BJ (cell line): ENCODE measurements at regions not wholly inside any gene's neighbourhood (a gene's known extent, or its start where the extent isn't known, plus 50 kb on each side); places are given as distances from the start of the nearest gene placed in this dataset.
"Not testable (repeated sequence)": the region's sequence is repeated elsewhere in the genome, so short reads cannot be mapped to it uniquely, and the experiment has no call there.

ENCODE experiments used
- CTCF ChIA-PET: fragments of 350-600 bp; formaldehyde crosslinking; extraction: SDS; loops from one replicate; lab custom pipeline; 2021; ENCODE audit warnings: antibody characterized with exemption, inconsistent platforms; lab: Yijun Ruan, JAX
- POLR2A ChIA-PET: fragments of 300-600 bp; sonication (Branson Sonifier 250); formaldehyde crosslinking; extraction: SDS; loops from one replicate; lab custom pipeline; 2021; ENCODE audit warnings: antibody characterized with exemption; lab: Charles Lee
- DNase-seq: peaks from one replicate; pipeline ENCODE4 v3.0.0-alpha.2; 2011; ENCODE audit warnings: low read depth
- H3K27me3 ChIP-seq: 2 replicates; pipeline ENCODE4 v1.6.0; 2011; ENCODE audit warnings: low read length; ENCODE audit not compliant: control insufficient read depth, insufficient read depth
- H3K36me3 ChIP-seq: 2 replicates; pipeline ENCODE4 v1.5.1; 2011; ENCODE audit warnings: low read length; ENCODE audit not compliant: control insufficient read depth, insufficient read depth
- H3K4me3 ChIP-seq: 2 replicates; pipeline ENCODE4 v1.5.1; 2011; ENCODE audit warnings: low read depth, mild to moderate bottlenecking, control low read depth, low read length
- TF ChIP-seq, protein P1 (sequence below): IDR thresholded peaks from 2 replicates; pipeline ENCODE4 v1.5.1; 2011; ENCODE audit warnings: low read depth, mild to moderate bottlenecking, control low read depth, inconsistent platforms, low read length, moderate library complexity; ENCODE audit not compliant: insufficient read depth

DNA sequence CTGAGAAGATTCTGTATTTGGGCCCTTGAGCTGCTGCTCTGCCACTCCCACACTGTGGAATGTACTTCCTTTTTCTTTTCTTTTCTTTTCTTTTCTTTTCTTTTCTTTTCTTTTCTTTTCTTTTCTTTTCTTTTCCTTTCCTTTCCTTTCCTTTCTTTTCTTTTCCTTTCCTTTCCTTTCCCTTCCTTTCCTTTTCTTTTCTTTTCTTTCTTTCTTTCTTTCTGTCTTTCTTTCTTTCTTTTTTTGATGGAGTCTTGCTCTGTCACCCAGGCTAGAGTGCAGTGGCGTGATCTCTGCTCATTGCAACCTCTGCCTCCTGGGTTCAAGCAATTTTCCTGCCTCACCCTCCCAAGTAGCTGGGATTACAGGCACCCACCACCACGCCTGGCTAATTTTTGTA, 89.8 kb downstream of the DNAAF6 start:
- H3K36me3 ChIP-seq, H3K4me3 ChIP-seq, DNase-seq, CTCF ChIA-PET, POLR2A ChIA-PET, H3K27me3 ChIP-seq: not testable (repeated sequence)

DNA sequence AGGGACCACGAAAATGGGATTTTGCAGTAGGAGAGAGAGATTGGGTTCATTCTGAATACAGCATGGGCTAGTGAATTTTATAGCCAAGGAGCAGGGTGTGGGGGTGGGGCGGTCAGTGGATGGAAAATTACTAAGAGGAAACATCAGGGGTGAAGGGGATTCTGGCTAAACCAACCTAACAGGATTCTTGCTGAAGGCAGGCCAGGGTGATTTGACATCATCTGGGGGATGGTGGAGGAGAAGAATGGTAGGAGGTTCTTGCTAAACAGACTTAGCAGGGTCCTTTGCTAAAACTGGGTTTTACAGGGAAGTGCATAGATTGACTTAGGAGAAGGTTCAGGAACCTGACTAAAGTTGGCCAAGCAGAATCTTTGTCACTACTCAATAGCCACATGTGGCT, 91.9 kb downstream of the DNAAF6 start:
- ChIA-PET CTCF (no interaction called here), POLR2A (no interaction called here)
- Histone ChIP-seq H3K4me3 (no peak overlapping the region), H3K27me3 (no peaks in the 10 kb centered on the region), H3K36me3 (no peaks in the 10 kb centered on the region)
- DNase-seq = no peak
- TF ChIP-seq, protein P1, sequence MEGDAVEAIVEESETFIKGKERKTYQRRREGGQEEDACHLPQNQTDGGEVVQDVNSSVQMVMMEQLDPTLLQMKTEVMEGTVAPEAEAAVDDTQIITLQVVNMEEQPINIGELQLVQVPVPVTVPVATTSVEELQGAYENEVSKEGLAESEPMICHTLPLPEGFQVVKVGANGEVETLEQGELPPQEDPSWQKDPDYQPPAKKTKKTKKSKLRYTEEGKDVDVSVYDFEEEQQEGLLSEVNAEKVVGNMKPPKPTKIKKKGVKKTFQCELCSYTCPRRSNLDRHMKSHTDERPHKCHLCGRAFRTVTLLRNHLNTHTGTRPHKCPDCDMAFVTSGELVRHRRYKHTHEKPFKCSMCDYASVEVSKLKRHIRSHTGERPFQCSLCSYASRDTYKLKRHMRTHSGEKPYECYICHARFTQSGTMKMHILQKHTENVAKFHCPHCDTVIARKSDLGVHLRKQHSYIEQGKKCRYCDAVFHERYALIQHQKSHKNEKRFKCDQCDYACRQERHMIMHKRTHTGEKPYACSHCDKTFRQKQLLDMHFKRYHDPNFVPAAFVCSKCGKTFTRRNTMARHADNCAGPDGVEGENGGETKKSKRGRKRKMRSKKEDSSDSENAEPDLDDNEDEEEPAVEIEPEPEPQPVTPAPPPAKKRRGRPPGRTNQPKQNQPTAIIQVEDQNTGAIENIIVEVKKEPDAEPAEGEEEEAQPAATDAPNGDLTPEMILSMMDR = no peak

DNA sequence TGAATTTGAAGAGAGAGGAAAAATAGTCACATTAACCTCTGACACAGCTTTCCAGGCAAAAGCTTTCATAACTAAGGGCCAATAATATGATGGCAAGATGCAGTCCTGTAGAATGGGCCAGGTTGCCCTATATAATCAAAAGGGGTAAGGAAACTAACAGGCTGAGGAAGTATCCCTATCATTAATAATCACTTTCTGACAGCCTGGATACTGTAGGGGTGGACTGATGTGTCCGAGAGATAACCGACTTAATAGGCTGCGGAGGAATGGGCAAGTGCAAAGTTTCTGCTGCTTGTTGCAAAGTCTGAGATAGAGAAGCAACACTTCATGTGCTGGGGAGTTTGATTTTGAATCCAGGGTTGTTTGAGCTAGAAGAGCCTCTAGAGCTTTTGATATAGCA, 94.8 kb downstream of the DNAAF6 start:
- Histone ChIP-seq H3K27me3 (no peaks in the 10 kb centered on the region), H3K36me3 (no peaks in the 10 kb centered on the region), H3K4me3 (no peak overlapping the region)
- TF ChIP-seq, protein P1 = no peak
- no peak for DNase-seq
- POLR2A ChIA-PET = no interaction called here
- CTCF ChIA-PET = no interaction called here

DNA sequence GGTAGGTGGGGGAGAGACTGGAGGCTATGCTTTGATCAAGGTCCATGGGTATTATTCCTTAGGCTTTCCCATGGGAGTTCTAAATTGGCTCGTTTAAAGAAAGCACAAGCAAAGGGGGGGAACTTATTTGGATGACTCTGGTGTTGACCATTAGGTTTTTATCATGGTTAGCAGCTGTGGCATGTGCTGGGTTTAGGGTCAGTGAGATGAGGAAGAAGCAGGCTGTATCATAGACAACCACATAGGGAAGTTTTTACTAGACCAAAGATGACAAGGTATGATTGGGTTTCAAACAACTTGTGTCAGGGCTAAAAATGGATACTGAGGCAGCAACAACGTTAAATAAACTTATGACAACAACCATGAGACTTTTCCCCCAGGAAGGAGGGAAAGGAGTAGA, 97.7 kb downstream of the DNAAF6 start:
- Histone ChIP-seq H3K36me3 (no peaks in the 10 kb centered on the region), H3K4me3 (no peak overlapping the region), H3K27me3 (no peaks in the 10 kb centered on the region)
- ChIA-PET POLR2A (no interaction called here), CTCF (no interaction called here)
- TF ChIP-seq, protein P1 = no peak
- DNase-seq = no peak

DNA sequence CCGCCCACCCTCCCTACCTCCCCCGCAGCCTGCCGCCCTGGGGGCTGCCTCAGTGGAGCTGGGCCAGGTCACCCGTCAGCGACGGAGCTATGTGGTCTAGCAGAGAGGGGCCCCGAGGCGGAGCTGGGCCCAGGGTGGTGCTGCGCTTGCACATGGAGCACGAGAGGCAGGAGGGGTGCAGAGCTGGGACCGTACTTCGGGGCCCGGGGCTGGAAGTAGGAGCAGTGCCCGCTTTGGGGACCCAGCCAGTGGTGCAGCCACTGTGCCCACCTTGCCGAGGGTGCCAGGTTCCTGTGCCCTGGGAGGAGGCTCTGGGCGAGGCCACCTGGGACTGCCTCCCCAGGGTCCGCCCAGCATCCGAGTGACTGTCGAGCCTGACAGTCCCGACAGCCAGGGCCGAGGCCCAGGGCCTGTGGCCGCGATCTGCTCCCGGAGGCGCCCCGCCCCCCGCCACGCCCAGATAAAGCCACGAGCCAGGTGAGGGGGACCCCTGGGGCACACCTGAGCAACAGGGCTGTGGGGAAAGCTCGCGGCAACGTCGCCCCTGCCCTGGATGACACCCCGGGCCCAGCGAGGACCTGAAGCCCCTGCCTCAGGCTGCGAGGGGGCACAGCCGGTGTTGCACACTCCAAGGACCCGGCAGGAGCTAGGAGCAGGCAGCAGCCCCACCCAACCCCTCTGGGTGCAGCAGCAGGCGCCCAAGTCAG, 117.5 kb downstream of the DNAAF6 start:
- TF ChIP-seq, protein P1 = no peak
- H3K27me3 ChIP-seq = no peaks in the 10 kb centered on the region
- no peak for DNase-seq
- H3K36me3 ChIP-seq = no peaks in the 10 kb centered on the region
- ChIA-PET CTCF (no interaction called here), POLR2A (no interaction called here)
- no peak overlapping the region for H3K4me3 ChIP-seq
